GM11168 (cell line): ENCODE measurements at regions not wholly inside any gene's neighbourhood (a gene's known extent, or its start where the extent isn't known, plus 50 kb on each side); places are given as distances from the start of the nearest gene placed in this dataset.
"Not testable (repeated sequence)": the region's sequence is repeated elsewhere in the genome, so short reads cannot be mapped to it uniquely, and the experiment has no call there.

Source experiments
- in situ Hi-C: fragments of 300-500 bp; cut with MboI; formaldehyde crosslinking; loops from one replicate; pipeline ENCODE4 v1.12.0; 2022; ENCODE audit warnings: low sequenced_read_pairs; ENCODE audit not compliant: unreplicated experiment

DNA sequence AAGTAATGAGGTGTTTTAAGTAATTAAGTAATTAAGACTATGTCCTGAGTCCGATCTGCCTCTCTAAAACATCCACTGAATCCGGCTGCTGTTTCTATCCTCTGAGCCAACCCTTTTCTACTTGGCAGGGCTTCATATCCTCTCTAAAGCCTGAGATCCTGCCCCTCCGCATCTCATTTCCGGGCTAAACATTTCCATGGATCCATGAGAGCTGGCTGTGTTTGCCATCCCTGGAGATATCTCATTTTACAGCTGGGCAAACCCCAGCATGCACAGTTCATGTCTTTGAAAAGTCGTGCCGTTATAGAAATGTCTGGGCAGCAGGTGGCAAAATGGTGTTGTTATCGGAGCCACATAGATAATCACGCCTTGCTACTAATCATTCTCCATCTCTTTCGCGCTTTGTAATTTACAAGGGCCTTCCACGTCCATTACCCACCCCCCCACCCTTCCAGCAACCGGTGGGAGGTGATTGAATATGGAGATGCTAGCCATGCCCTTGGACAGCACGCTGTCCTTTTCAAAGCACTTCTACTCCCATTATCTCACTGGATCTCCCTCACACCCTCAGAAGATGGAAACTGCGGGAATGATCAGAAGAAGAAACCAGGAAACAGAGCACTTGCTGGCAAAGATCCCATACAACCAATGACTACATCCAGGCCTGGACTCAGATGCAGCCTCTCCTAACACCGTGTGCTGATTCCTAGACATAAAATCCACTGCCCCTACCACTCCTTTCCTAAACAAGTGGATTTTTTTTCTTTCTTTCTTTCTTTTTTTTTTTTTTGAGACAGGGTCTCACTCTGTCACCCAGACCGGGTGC, 1189.2 kb downstream of the TYW1 start:
- in situ Hi-C loops, result no loop called here

DNA sequence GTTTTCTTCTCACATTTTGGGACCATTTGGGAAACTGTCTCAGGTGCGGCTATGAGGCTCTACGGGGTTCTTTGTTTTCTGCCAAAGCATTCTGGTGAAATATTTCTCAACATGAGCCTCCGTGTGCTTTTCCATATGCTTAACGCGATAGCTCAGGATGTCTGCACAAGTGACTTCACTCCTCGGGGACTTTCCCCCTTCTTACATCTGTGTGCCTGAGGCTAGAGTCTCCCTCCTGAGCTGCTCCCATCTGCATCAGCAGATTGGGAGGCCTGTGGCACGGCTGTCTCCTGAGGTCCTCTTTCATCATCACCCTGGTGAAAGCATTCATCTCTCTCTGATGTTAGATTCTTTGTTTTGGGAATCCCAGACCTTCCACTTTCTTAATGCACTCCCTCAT, 1190.9 kb downstream of the TYW1 start:
- in situ Hi-C loops, result no loop called here

DNA sequence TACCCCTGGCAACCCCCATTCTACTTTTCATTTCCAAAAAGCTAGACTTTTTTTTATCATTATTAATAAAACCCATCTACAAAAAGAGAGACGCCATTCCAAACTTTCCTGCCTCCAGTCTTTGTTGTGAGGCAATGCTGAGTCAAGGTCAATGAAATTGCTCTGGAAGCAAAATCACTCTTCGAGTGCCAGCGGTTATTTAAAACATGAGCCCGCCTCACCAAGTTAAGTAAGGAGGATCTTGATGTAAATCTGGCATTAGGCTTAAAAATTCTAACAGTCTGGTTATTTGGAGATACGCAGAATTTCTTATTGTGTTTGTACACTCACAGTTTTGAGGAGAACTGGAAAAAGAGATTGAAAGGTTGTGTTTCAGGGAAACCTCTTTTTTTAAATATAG, 1196.3 kb downstream of the TYW1 start:
- in situ Hi-C loops, result no loop called here

DNA sequence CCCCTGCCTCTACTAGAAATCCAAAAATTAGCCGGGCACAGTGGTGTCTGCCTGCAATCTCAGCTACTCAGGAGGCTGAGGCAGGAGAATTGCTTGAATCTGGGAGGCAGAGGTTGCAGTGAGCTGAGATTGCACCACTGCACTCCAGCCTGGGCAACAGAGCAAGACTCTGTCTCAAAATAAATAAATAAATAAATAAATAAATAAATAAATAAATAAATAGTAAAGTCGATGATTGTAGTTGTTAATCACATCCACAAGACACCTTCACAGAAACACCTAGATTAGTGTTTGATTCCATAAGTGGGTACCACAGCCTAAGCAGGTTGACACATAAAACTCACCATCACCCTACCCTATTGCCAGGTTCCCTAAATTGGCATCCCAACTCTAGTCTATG, 1199.0 kb downstream of the TYW1 start:
- in situ Hi-C loops, result not testable (repeated sequence)

DNA sequence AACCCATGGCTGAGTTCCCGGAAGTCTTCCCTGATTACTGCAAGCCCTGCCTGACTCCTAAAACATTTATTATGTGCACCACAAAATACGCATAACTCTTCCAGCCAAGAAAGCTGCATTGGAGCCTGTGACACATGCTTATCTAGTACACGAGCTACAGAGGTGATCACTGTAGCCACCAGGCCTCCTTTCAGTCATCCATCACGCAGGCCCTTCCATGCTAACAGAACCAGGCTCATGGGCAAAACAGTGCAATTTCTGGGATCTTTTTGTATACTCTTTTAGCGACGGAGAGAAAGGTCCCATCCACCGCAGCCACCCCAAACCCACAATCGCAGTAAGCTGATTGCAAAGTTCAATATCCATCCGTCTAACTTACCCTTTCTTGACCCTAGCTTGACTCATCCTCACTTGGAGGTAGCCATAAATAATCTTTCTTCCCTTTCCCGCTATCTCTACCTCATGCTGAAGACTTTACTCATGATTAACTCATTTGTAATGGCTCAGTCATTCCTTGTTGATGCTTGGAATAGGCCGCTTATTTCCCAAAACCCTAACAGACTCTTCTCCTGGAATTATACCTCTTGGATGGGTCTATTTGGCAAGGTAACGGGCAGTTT, 1203.5 kb downstream of the TYW1 start:
- in situ Hi-C loops, result no loop called here

DNA sequence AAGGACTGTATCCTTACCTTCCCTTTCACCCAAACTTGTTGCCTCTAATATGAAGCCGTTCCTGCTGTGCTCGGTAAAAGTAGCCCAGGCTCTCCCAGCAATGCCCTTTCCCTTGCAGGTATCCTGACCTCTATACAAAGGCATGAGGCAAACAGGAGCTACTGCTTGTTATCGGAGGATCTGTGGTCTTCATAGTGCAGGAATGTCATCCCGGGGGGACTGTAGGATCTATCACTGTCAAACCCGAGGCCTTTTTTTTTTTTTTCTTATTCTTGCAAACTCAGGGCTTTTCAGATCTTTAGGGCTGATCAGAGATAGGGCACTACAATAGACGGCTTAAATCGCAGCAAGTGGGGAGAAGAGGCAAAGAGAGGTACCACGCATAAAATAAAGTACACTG, 1206.6 kb downstream of the TYW1 start:
- in situ Hi-C loops, result no loop called here

DNA sequence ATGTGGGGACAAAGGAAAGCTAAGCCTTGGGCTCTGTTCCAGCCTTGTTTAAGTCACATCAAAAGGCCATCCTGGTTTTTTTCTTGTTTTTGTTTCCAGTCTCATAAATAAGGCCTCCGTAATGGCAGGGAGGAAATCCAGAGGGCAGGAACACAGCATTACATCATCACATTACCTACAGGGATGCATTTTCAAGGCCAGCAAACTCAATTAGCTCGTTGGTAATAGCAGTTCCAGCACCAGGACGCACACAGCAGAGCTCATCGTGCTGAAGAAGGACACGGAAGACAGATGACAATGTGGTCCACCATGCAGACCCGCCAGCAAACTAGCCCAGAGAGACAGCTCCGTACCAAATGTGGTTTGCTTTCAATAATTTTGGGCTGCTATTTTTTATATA, 1209.2 kb downstream of the TYW1 start:
- in situ Hi-C loops, result no loop called here

DNA sequence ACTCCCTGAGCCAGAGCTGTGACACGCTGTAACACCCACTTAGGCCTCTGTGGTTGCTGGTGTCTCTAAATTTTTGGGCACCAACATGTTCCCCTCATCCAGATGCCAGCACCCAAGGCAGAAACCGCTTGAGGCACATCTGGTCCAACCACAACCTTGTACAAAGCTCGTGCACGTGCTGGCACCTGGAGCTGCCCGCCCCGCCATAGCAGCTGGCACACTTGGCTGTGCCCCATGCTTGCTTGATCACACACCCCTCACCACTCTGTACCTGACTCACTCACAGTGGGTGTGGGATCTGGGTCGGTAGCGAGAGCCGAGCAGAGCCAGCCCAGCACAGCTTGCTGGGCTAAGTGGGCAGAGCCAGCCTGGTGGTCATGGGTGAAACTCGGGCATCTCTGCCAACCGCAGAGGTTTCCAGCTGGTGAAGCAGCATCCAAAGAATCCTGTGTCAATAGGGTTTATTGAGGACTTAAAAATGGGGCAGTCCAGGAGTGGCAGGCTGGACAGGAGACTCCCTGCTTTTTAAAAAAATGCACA, 1210.4 kb downstream of the TYW1 start:
- in situ Hi-C loops, result no loop called here

DNA sequence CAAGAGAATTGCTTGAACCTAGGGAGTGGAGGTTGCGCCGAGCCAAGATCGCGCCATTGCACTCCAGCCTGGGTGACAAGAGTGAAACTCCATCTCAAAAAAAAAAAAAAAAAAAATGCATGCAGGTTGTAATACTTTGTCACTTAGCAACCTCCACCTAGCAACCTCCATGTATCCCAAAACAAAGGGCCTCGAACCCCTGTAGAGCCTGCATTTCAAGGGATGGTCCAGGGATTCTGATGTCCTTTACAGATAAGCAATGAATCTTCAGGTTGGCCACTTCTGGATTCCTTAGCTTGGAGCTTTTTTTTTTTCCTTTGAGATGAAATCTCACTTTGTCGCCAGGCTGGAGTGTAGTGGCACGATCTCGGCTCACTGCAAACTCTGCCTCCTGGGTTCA, 1211.0 kb downstream of the TYW1 start:
- in situ Hi-C loops, result no loop called here

DNA sequence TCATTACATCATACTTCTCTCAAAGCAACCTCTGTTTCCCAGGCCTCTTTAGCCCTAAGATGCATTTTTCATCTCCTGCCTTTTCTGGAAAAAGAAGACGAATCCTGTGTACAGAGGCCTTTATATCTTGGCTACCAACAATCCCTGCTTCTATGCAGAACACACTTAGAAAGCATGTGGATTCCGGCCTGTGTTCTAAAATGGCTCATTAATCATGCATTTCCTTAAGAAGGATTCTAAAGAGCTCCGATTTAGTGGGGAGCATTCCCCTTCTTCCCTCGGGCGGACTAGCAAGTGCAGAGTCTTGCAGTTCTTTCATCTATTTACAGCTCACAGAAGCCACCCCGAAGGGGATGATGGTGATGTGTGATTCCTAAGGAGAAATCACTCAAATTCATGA, 1212.9 kb downstream of the TYW1 start:
- in situ Hi-C loops, result no loop called here

DNA sequence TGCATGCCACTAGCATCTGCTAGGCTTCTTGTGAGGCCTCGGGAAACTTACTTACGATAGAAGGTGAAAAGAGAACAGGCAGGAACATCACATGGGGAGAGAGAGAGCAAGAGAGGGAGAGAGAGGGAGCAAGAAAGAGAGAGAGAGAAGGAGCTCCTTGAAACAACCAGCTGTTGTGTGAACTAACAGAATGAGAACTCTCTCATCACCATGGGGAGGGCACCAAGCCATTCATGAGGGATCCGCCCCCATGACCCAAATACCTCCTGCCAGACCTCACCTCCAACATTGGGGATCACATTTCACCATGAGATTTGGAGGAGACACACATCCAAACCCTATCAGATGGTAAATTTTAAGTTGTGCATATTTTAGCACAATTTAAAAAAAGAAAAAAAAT, 1217.2 kb downstream of the TYW1 start:
- in situ Hi-C loops, result no loop called here

DNA sequence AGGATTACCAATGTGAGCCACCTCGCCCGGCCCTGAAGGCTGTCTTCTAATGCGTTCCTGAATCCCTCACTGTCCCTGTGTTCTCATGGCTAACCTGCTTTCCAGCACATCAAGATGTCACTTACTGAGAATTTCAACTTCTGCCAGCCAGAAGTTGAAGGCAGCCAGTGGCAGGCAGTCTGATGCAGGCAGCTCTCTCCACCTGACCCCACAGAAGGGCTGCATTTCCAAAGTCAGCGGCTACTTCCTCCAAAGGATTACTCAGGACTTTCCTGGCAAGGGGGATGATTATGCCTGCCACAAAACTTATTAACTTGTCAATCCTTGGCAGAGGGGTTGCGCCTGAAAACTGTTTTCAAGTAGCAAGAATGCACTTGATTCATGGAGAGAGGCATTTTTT, 1219.4 kb downstream of the TYW1 start:
- in situ Hi-C loops, result no loop called here

DNA sequence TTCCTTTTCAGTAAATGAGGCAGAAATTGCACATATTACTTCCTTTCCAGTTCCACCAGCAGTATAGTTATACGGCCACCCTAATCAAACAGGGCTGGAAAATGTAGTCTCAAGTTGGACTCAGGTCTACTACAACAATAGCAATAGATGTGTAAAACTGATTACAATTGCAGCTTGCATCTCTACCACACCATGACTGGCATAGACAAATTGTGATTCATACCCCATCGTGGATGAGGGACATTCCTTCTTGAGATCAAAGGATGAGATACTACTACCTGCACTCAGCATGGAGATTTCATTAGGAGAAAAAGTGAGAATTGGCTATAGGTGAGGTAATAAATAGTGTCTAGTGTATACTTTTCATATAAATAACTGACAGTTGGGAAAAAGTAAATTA, 1220.8 kb downstream of the TYW1 start:
- in situ Hi-C loops, result no loop called here

DNA sequence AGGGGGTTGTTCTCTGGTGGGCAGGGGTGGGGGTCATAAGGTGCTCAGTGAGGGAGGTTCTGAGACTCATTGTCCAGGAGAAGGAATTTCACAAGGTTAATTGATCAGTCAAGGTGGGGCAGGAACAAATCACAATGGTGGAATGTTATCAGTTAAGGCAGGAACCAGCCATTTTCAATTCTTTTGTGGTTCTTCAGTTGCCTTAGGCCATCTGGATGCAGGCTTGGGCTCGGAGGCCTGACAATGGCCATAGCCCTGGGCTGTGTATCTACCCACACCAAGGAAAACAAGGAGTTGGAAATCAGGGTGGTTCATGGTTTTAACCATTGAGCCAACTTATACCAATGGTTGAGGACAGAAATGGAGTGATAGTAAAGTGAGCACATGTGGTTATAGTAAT, 1221.8 kb downstream of the TYW1 start:
- in situ Hi-C loops, result no loop called here

DNA sequence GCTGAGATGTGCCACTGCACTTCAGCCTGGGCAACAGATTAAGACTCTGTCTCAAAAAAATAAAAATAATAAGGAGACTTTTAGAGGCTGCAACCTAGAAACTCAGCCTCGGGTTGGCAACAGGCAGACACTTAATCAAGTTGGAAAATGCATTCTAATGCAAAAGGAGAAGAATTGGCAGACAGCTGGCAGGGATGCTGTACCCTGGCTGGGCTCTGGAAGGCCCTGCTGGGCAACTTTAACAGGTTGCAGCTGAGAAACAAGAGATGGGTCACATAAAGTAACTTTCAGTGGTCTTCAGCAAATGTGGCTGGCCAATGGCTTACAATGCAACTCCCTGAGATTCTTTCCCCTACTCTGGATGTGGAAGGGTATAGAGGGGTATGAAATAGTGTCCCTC, 1225.7 kb downstream of the TYW1 start:
- in situ Hi-C loops, result no loop called here

DNA sequence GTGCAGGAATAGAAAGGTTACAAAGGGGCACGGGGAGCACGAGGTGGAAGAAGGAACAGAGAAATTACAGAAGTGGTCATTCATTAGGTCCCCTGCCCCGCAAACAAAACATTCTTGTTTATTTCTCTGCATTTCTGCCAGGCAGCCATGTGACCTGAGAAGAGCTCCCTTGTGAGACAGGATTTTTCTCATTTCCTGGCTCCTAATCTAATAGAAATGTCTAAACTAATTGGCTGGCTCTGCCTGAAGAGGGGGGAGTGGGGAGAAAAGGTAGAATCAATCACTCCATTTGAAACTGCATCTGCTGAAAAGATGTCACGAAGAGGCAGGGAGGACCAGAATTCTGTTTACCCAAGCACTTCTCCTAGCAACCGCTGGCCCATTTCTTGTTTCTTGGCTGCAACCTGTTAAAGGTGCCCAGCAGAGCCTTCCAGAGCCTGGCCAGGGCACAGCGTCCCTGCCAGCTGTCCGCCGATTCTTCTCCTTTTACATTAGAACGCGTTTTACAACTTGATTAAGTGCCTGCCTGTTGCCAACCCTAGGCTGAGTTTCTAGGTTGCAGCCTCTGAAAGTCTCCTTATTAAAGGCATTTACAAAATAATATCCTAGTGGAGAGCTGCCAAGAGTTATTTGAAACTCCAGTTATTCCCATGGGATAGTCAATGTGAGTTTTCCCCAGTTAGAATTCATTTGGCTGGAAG, 1227.6 kb downstream of the TYW1 start:
- in situ Hi-C loops, result no loop called here

DNA sequence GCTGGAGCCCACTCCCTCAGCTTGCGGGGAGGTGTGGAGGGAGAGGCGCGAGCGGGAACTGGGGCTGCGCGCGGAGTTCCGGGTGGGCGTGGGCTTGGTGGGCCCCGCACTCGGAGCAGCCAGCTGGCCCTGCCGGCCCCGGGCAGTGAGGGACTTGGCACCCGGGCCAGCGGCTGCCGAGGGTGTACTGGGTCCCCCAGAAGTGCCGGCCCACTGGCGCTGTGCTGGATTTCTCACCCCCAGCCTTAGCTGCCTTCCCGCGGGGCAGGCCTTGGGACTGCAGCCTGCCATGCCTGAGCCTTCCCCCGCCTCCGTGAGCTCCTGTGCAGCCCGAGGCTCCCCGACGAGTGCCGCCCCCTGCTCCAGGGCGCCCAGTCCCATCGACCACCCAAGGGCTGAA, 1234.4 kb downstream of the TYW1 start:
- in situ Hi-C loops, result not testable (repeated sequence)

DNA sequence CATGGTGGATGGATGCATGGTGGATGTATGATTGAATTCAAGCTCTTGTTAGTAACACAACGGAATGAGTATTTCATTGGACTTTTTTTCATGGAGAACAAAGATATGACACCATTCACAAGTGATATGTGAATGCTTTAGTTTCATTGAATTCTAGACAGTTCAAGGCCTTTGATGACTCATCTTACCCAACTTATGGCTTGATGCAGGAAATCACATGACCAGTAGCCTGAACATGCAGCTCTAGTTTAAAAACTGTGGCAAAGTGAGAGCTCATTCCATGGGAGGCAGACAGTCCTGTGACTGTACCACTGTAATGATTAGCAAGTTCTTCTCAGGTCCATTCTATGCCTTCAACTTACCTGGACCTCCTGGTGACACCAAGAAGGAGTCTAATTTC, 1239.3 kb downstream of the TYW1 start:
- in situ Hi-C loops, result no loop called here

DNA sequence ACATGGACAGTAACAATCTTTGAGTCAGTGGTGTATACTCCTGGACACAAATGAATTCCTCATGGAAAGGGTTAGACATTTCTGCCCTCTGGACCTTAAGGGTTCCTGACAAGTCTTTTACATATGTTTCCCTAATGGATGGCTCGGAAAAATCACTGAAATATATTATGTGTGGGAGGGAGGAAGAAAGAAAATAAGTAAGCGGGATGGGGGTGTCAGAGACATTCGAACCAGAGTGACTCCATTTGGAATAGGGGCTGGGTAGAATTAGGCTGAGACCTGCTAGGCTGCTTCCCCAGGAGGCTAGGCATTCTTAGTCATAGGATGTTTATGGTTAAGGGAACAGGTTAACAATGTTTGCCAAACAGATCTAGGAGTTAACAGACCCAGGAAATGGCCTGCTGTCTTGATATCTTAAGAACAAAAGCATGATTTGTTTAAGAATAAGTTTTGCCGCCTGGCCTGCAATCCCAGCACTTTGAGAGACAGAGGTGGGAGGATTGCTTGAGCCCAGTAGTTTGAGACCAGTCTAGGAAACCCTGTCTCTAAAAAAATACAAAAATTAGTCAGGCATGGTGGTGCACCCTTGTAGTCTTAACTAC, 1241.7 kb downstream of the TYW1 start:
- in situ Hi-C loops, result no loop called here

DNA sequence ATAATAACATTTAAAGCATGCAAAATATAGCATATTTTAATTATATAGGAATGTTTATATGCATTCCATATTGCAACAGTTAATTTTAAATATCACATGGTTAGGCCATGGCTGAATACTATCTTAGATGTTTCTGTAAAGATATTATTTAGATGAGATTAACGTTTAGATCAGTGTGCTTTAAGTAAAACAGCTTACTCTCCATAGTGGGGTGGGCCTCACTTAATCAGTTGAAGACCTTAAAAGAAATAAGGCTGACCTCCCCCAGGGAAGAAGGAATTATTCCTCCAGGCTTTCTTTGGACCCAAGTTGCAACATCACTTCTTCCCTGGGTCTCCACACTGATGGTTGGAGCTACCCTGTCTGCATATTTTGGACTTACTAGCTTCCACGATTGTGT, 1246.5 kb downstream of the TYW1 start:
- in situ Hi-C loops, result no loop called here

DNA sequence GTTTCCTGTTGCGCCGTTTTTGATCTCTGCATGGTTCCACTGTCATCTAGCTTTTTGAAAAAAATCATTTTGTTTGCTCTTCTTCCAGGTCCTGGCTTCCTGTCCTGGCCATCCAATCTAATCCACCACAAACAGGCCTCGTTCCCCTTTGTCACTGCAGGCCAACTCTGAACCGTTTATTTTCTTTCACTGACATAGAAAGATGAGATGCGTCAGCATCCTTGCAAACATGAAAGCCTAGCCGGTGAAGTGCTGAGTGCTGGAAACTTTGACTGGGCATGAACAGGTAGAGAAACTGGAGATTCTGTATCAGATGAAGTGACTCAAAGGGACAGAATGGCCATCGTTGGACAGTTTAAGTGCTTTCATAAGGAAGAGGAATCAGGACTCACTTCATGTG, 1247.8 kb downstream of the TYW1 start:
- in situ Hi-C loops, result no loop called here
